ENCODE measurements at regions not wholly inside any gene's neighbourhood (a gene's known extent, or its start where the extent isn't known, plus 50 kb on each side); places are given as distances from the start of the nearest gene placed in this dataset.

- ChIA-PET CTCF (ENCODE audit: low intra/inter-chr PET ratio, low total read pairs) (no interaction called here), POLR2A (no interaction called here)
- H4K20me1 ChIP-seq (ENCODE audit: insufficient read depth, low read length) = no peaks in the 10 kb centered on the region
- ATAC-seq (no peak), DNase-seq (ENCODE audit: low spot score) (no peak), FAIRE-seq (no peak)
- H3K79me2 ChIP-seq (ENCODE audit: insufficient read depth, low read length) = no peaks in the 10 kb centered on the region
- H3K36me3 ChIP-seq (replicated peaks in 1 of 2; ENCODE audit: control insufficient read depth in 1 of 2, insufficient read depth in 2 of 2, low read length in 2 of 2) = no peaks in the 10 kb centered on the region
- H3K27me3 ChIP-seq (ENCODE audit: control insufficient read depth in 1 of 2, insufficient read depth in 2 of 2, low read length in 2 of 2) = peaks cover 2 to 4% of the 10 kb centered on the region in 2 experiments; a peak in 1 of 5 replicates
- in situ Hi-C loops (cut with HindIII; ENCODE audit: extremely low pct_ligation_motif_present, low pct_unique_long_range_greater_than_20kb) (no loop called here), intact Hi-C loops (cut with micrococcal nuclease; ENCODE audit: unreplicated experiment) (no loop called here)
- H3K4me2 ChIP-seq (ENCODE audit: low read depth, low read length) = no peak overlapping the region
- no peak overlapping the region for H3K4me3 ChIP-seq (replicated peaks in 1 of 3; ENCODE audit: insufficient read depth in 1 of 3, low read depth in 2 of 3, low read length in 3 of 3)
- no peak overlapping the region for H3K27ac ChIP-seq (ENCODE audit: extremely low read length, insufficient read depth, low read length)
- H3K9ac ChIP-seq (ENCODE audit: insufficient read depth, low read depth, low read length) = no peak overlapping the region
- no peaks in the 10 kb centered on the region for H3K4me1 ChIP-seq (ENCODE audit: insufficient read depth, low read length)
- WGBS (ENCODE audit: low lambda C conversion rate) = 0% methylated on average over 3 of the region's 3 CpGs
- H3K9me3 ChIP-seq (ENCODE audit: low read length) = no peaks in the 10 kb centered on the region
- no peak overlapping the region for H2AFZ ChIP-seq (ENCODE audit: low read length)
- no peak for TF ChIP-seq SNRNP70 (IDR thresholded peaks at IDR 0.05; ENCODE audit: low read depth, low read length)
- TF ChIP-seq, protein P1, sequence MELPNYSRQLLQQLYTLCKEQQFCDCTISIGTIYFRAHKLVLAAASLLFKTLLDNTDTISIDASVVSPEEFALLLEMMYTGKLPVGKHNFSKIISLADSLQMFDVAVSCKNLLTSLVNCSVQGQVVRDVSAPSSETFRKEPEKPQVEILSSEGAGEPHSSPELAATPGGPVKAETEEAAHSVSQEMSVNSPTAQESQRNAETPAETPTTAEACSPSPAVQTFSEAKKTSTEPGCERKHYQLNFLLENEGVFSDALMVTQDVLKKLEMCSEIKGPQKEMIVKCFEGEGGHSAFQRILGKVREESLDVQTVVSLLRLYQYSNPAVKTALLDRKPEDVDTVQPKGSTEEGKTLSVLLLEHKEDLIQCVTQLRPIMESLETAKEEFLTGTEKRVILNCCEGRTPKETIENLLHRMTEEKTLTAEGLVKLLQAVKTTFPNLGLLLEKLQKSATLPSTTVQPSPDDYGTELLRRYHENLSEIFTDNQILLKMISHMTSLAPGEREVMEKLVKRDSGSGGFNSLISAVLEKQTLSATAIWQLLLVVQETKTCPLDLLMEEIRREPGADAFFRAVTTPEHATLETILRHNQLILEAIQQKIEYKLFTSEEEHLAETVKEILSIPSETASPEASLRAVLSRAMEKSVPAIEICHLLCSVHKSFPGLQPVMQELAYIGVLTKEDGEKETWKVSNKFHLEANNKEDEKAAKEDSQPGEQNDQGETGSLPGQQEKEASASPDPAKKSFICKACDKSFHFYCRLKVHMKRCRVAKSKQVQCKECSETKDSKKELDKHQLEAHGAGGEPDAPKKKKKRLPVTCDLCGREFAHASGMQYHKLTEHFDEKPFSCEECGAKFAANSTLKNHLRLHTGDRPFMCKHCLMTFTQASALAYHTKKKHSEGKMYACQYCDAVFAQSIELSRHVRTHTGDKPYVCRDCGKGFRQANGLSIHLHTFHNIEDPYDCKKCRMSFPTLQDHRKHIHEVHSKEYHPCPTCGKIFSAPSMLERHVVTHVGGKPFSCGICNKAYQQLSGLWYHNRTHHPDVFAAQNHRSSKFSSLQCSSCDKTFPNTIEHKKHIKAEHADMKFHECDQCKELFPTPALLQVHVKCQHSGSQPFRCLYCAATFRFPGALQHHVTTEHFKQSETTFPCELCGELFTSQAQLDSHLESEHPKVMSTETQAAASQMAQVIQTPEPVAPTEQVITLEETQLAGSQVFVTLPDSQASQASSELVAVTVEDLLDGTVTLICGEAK (IDR thresholded peaks at IDR 0.05) = no peak
- TF ChIP-seq, protein P1 (CRISPR knock-in tag; IDR thresholded peaks at IDR 0.05) = peak; percentile 54; the same call in 1 of the 2 replicates
- BruUV-seq (replicated peaks) = no TSS peak
These were observed 274.0 kb downstream of the MAF start for GRCh38 chr16:79326549-79326948.
